Liver (tissue), 8 donors: ENCODE measurements at regions not wholly inside any gene's neighbourhood (a gene's known extent, or its start where the extent isn't known, plus 50 kb on each side); places are given as distances from the start of the nearest gene placed in this dataset.

ENCODE experiments used
- DNase-seq: peaks from one replicate; pipeline ENCODE4 v3.0.0-alpha.2; 2017; ENCODE audit warnings: low spot score
- H3K27ac ChIP-seq, 2 donors: one replicate each; pipeline ENCODE4 v1.7.0; 2013; ENCODE audit warnings: inconsistent platforms in 2 of 2, low read length in 2 of 2, control low read depth in 1 of 2, low read depth in 1 of 2, mild to moderate bottlenecking in 1 of 2
- H3K27me3 ChIP-seq, 4 donors: one replicate each; pipeline versions ENCODE4 v1.6.1 to v1.7.0; 2013; ENCODE audit warnings: low read length in 3 of 4, inconsistent platforms in 1 of 4, mild to moderate bottlenecking in 1 of 4, moderate library complexity in 1 of 4; ENCODE audit not compliant: control insufficient read depth in 4 of 4, insufficient read depth in 4 of 4
- H3K36me3 ChIP-seq, 4 donors: one replicate each; pipeline versions ENCODE4 v1.6.1 to v1.7.0; 2013; ENCODE audit warnings: low read length in 3 of 4, mild to moderate bottlenecking in 3 of 4, low read depth in 1 of 4, moderate library complexity in 1 of 4; ENCODE audit not compliant: control insufficient read depth in 4 of 4, insufficient read depth in 3 of 4
- H3K4me1 ChIP-seq, 4 donors: one replicate each; pipeline versions ENCODE4 v1.6.1 to v1.7.0; 2013; ENCODE audit warnings: low read length in 3 of 4, mild to moderate bottlenecking in 3 of 4, moderate library complexity in 1 of 4; ENCODE audit not compliant: control insufficient read depth in 4 of 4, insufficient read depth in 4 of 4
- H3K4me3 ChIP-seq, 3 donors: one replicate each; pipeline versions ENCODE4 v1.6.1 to v1.7.0; 2013; ENCODE audit warnings: low read length in 3 of 3, control low read depth in 1 of 3, low read depth in 1 of 3, mild to moderate bottlenecking in 1 of 3
- H3K9ac ChIP-seq, 2 donors: one replicate each; pipeline ENCODE4 v1.7.0; 2013; ENCODE audit warnings: low read length in 2 of 2, mild to moderate bottlenecking in 2 of 2, moderate library complexity in 2 of 2, control low read depth in 1 of 2, low read depth in 1 of 2
- H3K9me3 ChIP-seq, 4 donors: one replicate each; pipeline versions ENCODE4 v1.6.1 to v1.7.0; 2013; ENCODE audit warnings: low read length in 3 of 4; ENCODE audit not compliant: control insufficient read depth in 4 of 4
- ATF3 ChIP-seq: IDR thresholded peaks from 2 replicates; pipeline ENCODE4 v1.6.1; 2016; ENCODE audit warnings: antibody characterized with exemption
- EGR1 ChIP-seq, 2 donors: IDR thresholded peaks; 2 replicates each; pipeline ENCODE4 v1.6.1; 2016 to 2018; ENCODE audit warnings: antibody characterized with exemption in 2 of 2, low read depth in 2 of 2
- FOXA1 ChIP-seq: IDR thresholded peaks from 2 replicates; pipeline ENCODE4 v1.6.1; 2016; ENCODE audit warnings: antibody characterized with exemption
- FOXA2 ChIP-seq: IDR thresholded peaks from 2 replicates; pipeline ENCODE4 v1.6.1; 2016; ENCODE audit warnings: antibody characterized with exemption
- GABPA ChIP-seq, 2 donors: IDR thresholded peaks in 1 of 2; conservative IDR thresholded peaks in 1 of 2; 2 replicates each; pipeline ENCODE4 v1.6.1; 2016; ENCODE audit warnings: antibody characterized with exemption in 2 of 2, mild to moderate bottlenecking in 1 of 2, moderate library complexity in 1 of 2
- HNF4A ChIP-seq, 2 donors: conservative IDR thresholded peaks; 2 replicates each; pipeline ENCODE4 v1.6.1; 2016; ENCODE audit warnings: antibody characterized with exemption in 2 of 2, mild to moderate bottlenecking in 2 of 2
- HNF4G ChIP-seq: IDR thresholded peaks from 2 replicates; pipeline ENCODE4 v1.6.1; 2016; ENCODE audit warnings: antibody characterized with exemption
- JUND ChIP-seq, 2 donors: IDR thresholded peaks; 2 replicates each; pipeline ENCODE4 v1.6.1; 2016; ENCODE audit warnings: antibody characterized with exemption in 2 of 2
- MAX ChIP-seq: IDR thresholded peaks from 2 replicates; pipeline ENCODE4 v1.6.1; 2016; ENCODE audit warnings: antibody characterized with exemption
- NR2F2 ChIP-seq: IDR thresholded peaks from 2 replicates; pipeline ENCODE4 v1.6.1; 2016; ENCODE audit warnings: antibody characterized with exemption
- RAD21 ChIP-seq, 2 donors: IDR thresholded peaks; 2 replicates each; pipeline ENCODE4 v1.6.1; 2016; ENCODE audit warnings: antibody characterized with exemption in 2 of 2, mild to moderate bottlenecking in 2 of 2
- REST ChIP-seq: IDR thresholded peaks from 2 replicates; pipeline ENCODE4 v1.6.1; 2016; ENCODE audit warnings: antibody characterized with exemption, mild to moderate bottlenecking
- RXRA ChIP-seq, 2 donors: IDR thresholded peaks; 2 replicates each; pipeline ENCODE4 v1.6.1; 2017 to 2018; ENCODE audit warnings: antibody characterized with exemption in 2 of 2, mild to moderate bottlenecking in 1 of 2
- TAF1 ChIP-seq: conservative IDR thresholded peaks from 2 replicates; pipeline ENCODE4 v1.6.1; 2016; ENCODE audit warnings: antibody characterized with exemption, mild to moderate bottlenecking
- YY1 ChIP-seq: IDR thresholded peaks from 2 replicates; pipeline ENCODE4 v1.6.1; 2016; ENCODE audit warnings: antibody characterized with exemption, mild to moderate bottlenecking
- ZBTB33 ChIP-seq: IDR thresholded peaks from 2 replicates; pipeline ENCODE4 v1.6.1; 2016; ENCODE audit warnings: antibody characterized with exemption
- WGBS: extraction: QIAGEN DNeasy Blood & Tissue Kit; methylation state at CpG from one replicate; pipeline ENCODE4 v1.1.7; 2013; 5-methylcytosine and 5-hydroxymethylcytosine counted together
- TF ChIP-seq, protein P1 (sequence below): fragments of 150-350 bp; IDR thresholded peaks from 2 replicates; pipeline ENCODE4 v1.5.1; 2017; ENCODE audit warnings: improper control_type of control experiment, low read depth, low read length; ENCODE audit not compliant: missing input control
- donor health status: healthy.
- donor health status: healthy.
- donor health status: healthy.
- donor health status: healthy.
- donor health status: healthy.

GRCh38 chr13:107133950-107134349 lies 566.0 kb upstream of the ARGLU1 start:
- Histone ChIP-seq H3K27ac (no peak overlapping the region), H3K4me3 (no peak overlapping the region), H3K4me1 (no peaks in the 10 kb centered on the region), H3K27me3 (no peaks in the 10 kb centered on the region), H3K9ac (no peak overlapping the region), H3K36me3 (no peaks in the 10 kb centered on the region), H3K9me3 (peaks cover 0 to 2% (median 0%) of the 10 kb centered on the region in 4 donors)
- TF ChIP-seq RXRA (IDR thresholded peaks at IDR 0.05), result no peak
- no peak for TF ChIP-seq RAD21 (IDR thresholded peaks at IDR 0.05)
- no peak for TF ChIP-seq MAX
- no peak for TF ChIP-seq REST
- TF ChIP-seq, protein P1, sequence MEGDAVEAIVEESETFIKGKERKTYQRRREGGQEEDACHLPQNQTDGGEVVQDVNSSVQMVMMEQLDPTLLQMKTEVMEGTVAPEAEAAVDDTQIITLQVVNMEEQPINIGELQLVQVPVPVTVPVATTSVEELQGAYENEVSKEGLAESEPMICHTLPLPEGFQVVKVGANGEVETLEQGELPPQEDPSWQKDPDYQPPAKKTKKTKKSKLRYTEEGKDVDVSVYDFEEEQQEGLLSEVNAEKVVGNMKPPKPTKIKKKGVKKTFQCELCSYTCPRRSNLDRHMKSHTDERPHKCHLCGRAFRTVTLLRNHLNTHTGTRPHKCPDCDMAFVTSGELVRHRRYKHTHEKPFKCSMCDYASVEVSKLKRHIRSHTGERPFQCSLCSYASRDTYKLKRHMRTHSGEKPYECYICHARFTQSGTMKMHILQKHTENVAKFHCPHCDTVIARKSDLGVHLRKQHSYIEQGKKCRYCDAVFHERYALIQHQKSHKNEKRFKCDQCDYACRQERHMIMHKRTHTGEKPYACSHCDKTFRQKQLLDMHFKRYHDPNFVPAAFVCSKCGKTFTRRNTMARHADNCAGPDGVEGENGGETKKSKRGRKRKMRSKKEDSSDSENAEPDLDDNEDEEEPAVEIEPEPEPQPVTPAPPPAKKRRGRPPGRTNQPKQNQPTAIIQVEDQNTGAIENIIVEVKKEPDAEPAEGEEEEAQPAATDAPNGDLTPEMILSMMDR, result no peak
- no peak for TF ChIP-seq ATF3
- no peak for TF ChIP-seq NR2F2
- TF ChIP-seq YY1, result no peak
- no peak for TF ChIP-seq TAF1
- no peak for TF ChIP-seq HNF4G
- no peak for TF ChIP-seq FOXA1
- no peak for TF ChIP-seq GABPA (IDR thresholded peaks at IDR 0.05 in 1 of 2, conservative IDR thresholded peaks at IDR 0.05 in 1 of 2)
- WGBS, result 75% methylated on average over 5 of the region's 5 CpGs
- DNase-seq, result no peak

DNA sequence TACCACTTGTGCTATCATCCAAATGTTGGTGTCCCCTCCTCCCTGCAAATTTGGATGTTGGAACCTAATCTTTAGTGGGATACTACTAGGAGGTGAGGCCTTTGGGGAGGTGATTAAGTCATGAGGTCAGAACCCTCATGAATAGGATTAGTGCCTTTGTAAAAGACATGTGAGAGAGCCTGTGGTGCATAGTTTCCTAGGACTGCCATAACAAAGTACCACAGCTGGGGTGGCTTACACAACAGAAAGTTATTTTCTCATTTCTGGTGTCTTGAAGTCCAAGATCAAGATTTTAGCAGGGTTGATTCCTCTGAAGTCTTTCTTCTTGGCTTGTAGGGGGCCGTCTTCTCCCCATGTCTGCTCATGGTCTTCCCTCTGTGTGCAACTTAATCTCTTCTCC lies 562.6 kb upstream of the ARGLU1 start:
- no peak for DNase-seq
- Histone ChIP-seq H3K27ac (no peak overlapping the region), H3K36me3 (no peaks in the 10 kb centered on the region), H3K27me3 (peaks cover 0 to 3% (median 0%) of the 10 kb centered on the region in 4 donors), H3K4me3 (no peak overlapping the region), H3K4me1 (no peaks in the 10 kb centered on the region), H3K9me3 (peaks cover 0 to 3% (median 0%) of the 10 kb centered on the region in 4 donors), H3K9ac (no peak overlapping the region)
- WGBS, result 85% methylated on average over 1 of the region's 1 CpG
- no peak for TF ChIP-seq TAF1
- no peak for TF ChIP-seq HNF4A (conservative IDR thresholded peaks at IDR 0.05)
- no peak for TF ChIP-seq NR2F2
- no peak for TF ChIP-seq ATF3
- no peak for TF ChIP-seq RXRA (IDR thresholded peaks at IDR 0.05)
- TF ChIP-seq REST, result no peak
- TF ChIP-seq EGR1 (IDR thresholded peaks at IDR 0.05; ENCODE audit: low read depth in 2 of 2), result no peak
- no peak for TF ChIP-seq GABPA (IDR thresholded peaks at IDR 0.05 in 1 of 2, conservative IDR thresholded peaks at IDR 0.05 in 1 of 2)
- no peak for TF ChIP-seq HNF4G
- TF ChIP-seq FOXA2, result no peak
- TF ChIP-seq ZBTB33, result no peak
- TF ChIP-seq JUND (IDR thresholded peaks at IDR 0.05), result no peak
- TF ChIP-seq RAD21 (IDR thresholded peaks at IDR 0.05), result no peak
- TF ChIP-seq, protein P1, result no peak
- TF ChIP-seq YY1, result no peak
